GM12872 (cell line): ENCODE measurements at regions not wholly inside any gene's neighbourhood (a gene's known extent, or its start where the extent isn't known, plus 50 kb on each side); places are given as distances from the start of the nearest gene placed in this dataset.

ENCODE experiments used
- TF ChIP-seq, protein P1 (sequence below): IDR thresholded peaks from 3 replicates; pipeline ENCODE4 v1.5.1; 2011; ENCODE audit warnings: low read depth, mild to moderate bottlenecking, low read length, moderate library complexity; ENCODE audit not compliant: insufficient read depth

DNA sequence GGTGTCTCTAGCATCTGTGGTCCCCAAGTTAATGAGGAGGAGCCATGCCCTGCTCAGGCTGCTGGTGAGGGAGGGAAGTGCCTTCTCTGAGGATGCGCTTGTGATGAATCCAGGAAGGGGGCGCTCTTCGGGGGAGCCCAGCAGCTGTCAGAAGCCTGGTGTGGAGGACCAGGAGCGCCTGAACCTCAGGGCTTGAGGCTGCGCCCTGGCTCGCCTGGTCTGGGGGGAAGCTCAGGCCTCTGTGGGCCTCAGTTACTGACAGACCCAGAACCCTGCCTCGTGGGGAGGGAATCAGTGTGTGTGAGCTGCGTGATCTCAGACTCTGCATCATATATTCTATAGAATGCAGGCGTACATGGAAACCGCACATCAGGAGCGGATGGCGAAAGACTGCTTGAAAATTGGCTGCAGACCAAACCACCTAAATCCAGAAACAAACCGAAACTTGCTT is 126.1 kb downstream of the SEC14L1 start:
- TF ChIP-seq, protein P1, sequence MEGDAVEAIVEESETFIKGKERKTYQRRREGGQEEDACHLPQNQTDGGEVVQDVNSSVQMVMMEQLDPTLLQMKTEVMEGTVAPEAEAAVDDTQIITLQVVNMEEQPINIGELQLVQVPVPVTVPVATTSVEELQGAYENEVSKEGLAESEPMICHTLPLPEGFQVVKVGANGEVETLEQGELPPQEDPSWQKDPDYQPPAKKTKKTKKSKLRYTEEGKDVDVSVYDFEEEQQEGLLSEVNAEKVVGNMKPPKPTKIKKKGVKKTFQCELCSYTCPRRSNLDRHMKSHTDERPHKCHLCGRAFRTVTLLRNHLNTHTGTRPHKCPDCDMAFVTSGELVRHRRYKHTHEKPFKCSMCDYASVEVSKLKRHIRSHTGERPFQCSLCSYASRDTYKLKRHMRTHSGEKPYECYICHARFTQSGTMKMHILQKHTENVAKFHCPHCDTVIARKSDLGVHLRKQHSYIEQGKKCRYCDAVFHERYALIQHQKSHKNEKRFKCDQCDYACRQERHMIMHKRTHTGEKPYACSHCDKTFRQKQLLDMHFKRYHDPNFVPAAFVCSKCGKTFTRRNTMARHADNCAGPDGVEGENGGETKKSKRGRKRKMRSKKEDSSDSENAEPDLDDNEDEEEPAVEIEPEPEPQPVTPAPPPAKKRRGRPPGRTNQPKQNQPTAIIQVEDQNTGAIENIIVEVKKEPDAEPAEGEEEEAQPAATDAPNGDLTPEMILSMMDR, result peak; percentile 45; the same call in 1 of the 3 replicates

DNA sequence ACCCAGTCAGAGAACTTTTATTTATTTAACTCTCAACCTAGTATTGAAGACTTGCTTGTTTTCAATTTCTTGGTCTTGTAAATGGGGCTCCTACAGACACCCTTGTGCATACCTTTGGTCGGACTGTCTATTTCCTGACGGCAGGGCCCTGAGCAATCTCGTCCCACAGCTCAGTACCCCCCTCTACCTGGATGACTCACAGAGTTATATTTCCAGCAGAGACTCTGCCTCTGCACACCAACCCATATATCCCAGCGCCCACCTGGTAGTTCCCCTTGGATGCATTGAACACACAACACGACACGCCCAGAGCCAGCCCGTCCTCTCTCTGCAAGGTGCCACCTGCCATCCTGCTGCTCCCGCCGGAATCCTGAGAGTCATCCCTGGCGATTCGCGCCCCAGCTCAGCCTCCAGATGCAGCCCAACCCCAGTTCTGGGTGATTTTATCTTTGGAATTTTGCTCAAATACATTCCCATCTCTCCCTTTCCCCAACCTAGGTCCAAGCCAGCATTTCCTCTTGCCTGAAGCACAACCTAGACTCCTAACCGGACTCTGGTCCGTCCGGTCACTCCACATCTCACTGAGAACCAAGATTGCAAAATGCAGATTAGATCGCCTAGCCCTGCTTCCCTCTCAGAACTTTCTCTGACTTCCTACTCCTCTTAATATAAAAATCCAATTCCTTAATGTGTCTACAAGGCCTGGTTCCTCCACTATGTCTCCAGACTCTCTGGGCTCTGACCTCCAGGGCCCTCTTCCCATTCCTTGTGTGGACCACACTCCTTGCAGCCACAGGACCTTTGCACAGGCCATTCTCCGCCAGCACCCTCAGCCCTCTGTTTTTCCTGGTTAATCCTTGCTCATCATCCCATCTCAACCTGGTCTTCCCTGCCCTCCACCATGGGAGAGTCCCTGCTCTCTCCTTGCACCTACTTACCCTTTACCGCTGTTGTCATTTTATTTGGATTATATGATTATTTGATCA is 129.2 kb downstream of the SEC14L1 start:
- TF ChIP-seq, protein P1, result no peak

DNA sequence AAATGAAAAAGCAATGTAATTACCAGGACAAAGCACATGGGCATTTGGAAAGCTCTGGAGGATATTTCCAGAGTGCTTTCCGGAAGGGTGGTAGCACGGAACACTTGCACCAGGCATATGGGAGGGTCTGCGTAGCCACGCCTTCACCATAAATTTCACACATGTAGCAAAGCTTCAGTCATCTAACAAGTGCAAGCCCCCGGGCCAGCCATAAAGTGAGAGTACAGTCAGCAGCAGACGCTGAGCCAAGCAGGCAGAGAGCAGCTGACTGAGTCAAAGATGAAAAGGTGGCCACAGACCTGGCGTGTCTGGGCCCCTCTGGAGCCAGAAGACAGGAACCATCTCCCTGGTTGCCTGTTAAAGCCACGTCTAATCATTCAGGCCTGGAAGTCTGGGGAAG is 130.6 kb downstream of the SEC14L1 start:
- TF ChIP-seq, protein P1, result no peak

DNA sequence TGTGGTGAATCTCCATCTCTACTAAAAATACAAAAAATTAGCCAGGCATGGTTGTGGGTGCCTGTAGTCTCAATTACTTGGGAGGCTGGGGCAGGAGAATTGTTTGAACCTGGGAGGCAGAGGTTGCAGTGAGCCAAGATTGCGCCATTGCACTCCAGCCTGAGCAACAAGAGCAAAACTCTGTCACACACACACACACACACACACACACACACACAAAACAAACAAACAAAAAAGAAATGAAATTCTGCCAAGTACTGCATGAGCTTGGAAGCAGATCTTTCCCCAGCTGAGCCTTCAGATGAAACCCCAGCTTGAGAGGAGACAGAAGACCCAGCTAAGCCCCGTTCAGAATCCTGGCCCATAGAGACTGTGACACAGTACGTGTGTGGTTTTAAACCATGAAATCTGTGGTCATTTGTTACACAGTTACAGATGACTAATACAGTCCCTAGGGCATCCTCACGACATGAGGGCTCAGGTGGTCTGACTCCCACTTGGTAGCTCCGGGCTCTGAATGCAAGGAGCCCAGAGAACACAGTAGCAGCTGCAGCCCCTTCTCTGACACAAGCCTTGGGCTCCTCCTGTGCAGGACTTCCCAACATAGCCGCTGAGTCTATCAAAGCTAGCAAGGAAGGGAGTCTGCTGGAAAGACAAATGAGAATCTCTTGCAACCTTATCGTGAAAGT is 132.8 kb downstream of the SEC14L1 start:
- TF ChIP-seq, protein P1, result no peak

DNA sequence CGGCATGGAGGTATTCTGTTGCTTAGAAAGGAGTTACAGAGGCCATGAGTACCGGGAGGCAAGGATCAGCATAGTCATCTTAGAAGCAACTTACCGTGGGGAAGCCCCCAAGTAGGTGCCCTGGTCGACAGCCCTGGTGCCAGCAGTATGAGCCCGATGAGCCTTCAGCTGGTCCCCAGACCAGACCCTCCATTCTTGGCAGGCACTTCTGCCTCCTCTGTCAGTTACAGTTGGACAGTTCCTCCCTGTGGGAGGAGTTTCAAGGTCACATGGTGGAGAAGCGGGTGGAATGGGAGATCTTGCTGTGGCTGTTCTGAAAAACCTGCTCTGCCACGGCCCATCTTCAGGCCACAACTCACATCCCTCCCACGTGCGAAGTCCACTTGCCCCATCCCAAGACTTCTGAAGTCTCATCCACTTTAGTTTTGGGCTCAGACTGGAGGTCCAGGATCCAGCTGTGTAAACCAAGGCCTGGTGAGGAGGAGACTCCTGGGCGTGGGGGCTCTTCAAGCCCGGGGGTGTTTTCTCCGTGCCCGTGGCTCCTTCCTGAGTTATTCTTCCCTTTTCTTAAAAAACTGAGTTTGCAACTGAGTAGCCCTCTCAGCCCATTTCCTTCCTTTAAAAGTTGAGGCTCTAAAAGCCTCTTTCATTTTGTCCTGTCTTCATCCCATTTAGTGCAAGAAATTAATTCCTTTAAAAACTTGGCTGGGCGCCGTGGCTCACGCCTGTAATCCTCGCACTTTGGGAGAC is 133.5 kb downstream of the SEC14L1 start:
- TF ChIP-seq, protein P1, result no peak

DNA sequence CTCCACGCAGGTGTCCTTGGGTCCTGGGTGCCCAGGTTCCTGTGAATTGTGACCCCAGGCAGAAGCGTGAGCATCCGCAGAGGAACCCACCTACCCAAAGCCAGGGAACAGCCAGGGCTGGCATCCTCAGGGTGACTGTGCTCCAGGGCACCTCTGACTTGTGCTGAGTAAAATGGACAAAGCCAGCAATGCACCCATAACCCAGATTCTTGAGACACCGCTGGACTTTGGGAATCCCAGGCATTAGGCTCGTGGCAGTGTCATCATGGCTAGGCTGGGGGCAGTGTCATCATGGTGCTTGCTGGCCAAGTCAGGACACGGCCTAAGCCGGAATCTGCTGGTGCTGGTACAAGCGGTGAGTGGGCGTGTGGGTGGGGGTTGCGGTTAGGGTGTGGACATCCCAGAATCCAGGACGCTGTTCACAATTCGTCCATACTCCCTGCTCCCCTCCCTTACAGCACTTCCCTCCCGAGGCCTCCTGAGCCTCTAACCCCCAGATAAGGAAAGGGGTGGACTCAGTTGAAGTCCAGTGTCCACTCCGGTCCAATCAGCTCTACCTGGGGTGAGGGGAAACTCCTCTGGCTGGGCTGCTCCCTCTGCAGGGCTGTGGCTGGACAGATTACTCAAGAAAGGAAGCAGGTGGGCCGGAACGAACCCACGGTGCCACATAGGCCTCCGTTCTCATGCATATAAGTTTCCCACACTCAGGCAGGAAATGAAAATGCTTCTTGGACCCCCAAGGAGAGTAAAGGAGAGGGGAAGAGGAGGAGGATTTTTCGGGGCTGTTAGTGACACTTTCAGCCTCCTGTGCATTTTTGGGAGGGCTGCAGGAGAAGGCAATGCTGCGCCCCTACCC is 138.9 kb downstream of the SEC14L1 start:
- TF ChIP-seq, protein P1, result no peak
